HPDE6-E6E7 (cell line): ENCODE measurements at regions not wholly inside any gene's neighbourhood (a gene's known extent, or its start where the extent isn't known, plus 50 kb on each side); places are given as distances from the start of the nearest gene placed in this dataset.

Source experiments
- DNase-seq: peaks from one replicate; pipeline ENCODE4 v3.0.0; 2011; ENCODE audit warnings: missing footprints; ENCODE audit errors: extremely low spot score

- no peak for DNase-seq
Measured at GRCh38 chr2:228239207-228239906, 57.9 kb upstream of the SPHKAP start.
